Heart left ventricle (tissue), 13 donors: ENCODE measurements at regions not wholly inside any gene's neighbourhood (a gene's known extent, or its start where the extent isn't known, plus 50 kb on each side); places are given as distances from the start of the nearest gene placed in this dataset.

Experiments
- CTCF ChIP-seq, 12 donors: fragments of 200-600 bp; sonication (generic) in 4 of 12; IDR thresholded peaks; one replicate each; pipeline versions ENCODE4 v1.5.0 to v1.8.0; 2018 to 2022; ENCODE audit warnings: antibody characterized with exemption in 12 of 12, mild to moderate bottlenecking in 5 of 12
- POLR2A ChIP-seq, 2 donors: fragments of 450-650 bp; IDR thresholded peaks; one replicate each; pipeline ENCODE4 v1.6.1; 2017; ENCODE audit warnings: antibody characterized with exemption in 2 of 2, mild to moderate bottlenecking in 2 of 2, moderate library complexity in 2 of 2
- donor health status: ischemic (EF 13 %, LVEDD 7.1; RV severe dilation, severe dysfunction).
- donor health status: DM: no; HTN: yes; CAD: no.
- donor health status: DM: no; HTN: no; CAD: no.
- donor health status: ischemic (EF 25% LVEDD 6.9; RV normal size, moderate dysfunction).
- donor health status: ischemic (EF 25% LVEDD 5.7; RV mildly dilated, moderate dysfunction).
- donor health status: ischemic (EF 35%, LVEDD 5.7; RV mildly dilated, moderate dysfunction).
- donor health status: nonischemic (EF 11% LVEDD 7.7; RV severe dilation, severe dysfunction).
- donor health status: DM: yes; HTN: yes; CAD: no.
- donor health status: PGD.
- donor health status: ischemic (EF 29% LVEDD 5.4; RV normal size, mild dysfunction).
- donor health status: nonischemic (EF 23%, LVEDD 6.1; RV moderate dilation, normal function).

GRCh38 chr7:131234719-131235488, 92.8 kb upstream of the MKLN1 start:
- TF ChIP-seq CTCF (IDR thresholded peaks at IDR 0.05) (no peak), POLR2A (IDR thresholded peaks at IDR 0.05) (no peak)
